SKM-1 (cell line): ENCODE measurements at regions not wholly inside any gene's neighbourhood (a gene's known extent, or its start where the extent isn't known, plus 50 kb on each side); places are given as distances from the start of the nearest gene placed in this dataset.
"Not testable (repeated sequence)": the region's sequence is repeated elsewhere in the genome, so short reads cannot be mapped to it uniquely, and the experiment has no call there.

ENCODE experiments used
- DNase-seq: peaks from one replicate; lab custom pipeline; 2025; ENCODE audit not compliant: unreplicated experiment; lab: John Stamatoyannopoulos, UW

GRCh38 chr3:110436209-110436608 lies 635.4 kb upstream of the NECTIN3 start:
- no peak for DNase-seq

GRCh38 chr3:110440066-110440653 lies 631.5 kb upstream of the NECTIN3 start:
- not testable (repeated sequence) for DNase-seq

GRCh38 chr3:110454066-110454465 lies 617.5 kb upstream of the NECTIN3 start:
- no peak for DNase-seq

- no peak for DNase-seq
These were observed 615.6 kb upstream of the NECTIN3 start for GRCh38 chr3:110456001-110456400.

GRCh38 chr3:110456438-110457138 lies 615.0 kb upstream of the NECTIN3 start:
- DNase-seq = no peak

- DNase-seq = no peak
These were observed 614.1 kb upstream of the NECTIN3 start for GRCh38 chr3:110457508-110457907.

- DNase-seq = no peak
These were observed 612.6 kb upstream of the NECTIN3 start for GRCh38 chr3:110459021-110459420.

- DNase-seq = no peak
These were observed 601.3 kb upstream of the NECTIN3 start for GRCh38 chr3:110470310-110470709.

GRCh38 chr3:110473405-110473804 lies 598.2 kb upstream of the NECTIN3 start:
- no peak for DNase-seq

GRCh38 chr3:110474397-110474796 lies 597.2 kb upstream of the NECTIN3 start:
- no peak for DNase-seq

- no peak for DNase-seq
These were observed 593.1 kb upstream of the NECTIN3 start for GRCh38 chr3:110478377-110479054.

- DNase-seq = no peak
These were observed 591.9 kb upstream of the NECTIN3 start for GRCh38 chr3:110479731-110480130.

- DNase-seq = no peak
These were observed 586.2 kb upstream of the NECTIN3 start for GRCh38 chr3:110485389-110485788.

- no peak for DNase-seq
These were observed 583.8 kb upstream of the NECTIN3 start for GRCh38 chr3:110487840-110488239.

GRCh38 chr3:110491413-110491812 lies 580.2 kb upstream of the NECTIN3 start:
- DNase-seq = no peak

- DNase-seq = no peak
These were observed 578.7 kb upstream of the NECTIN3 start for GRCh38 chr3:110492876-110493275.

GRCh38 chr3:110493438-110494092 lies 578.1 kb upstream of the NECTIN3 start:
- no peak for DNase-seq

GRCh38 chr3:110494093-110494490 lies 577.5 kb upstream of the NECTIN3 start:
- no peak for DNase-seq

GRCh38 chr3:110494728-110495127 lies 576.9 kb upstream of the NECTIN3 start:
- DNase-seq = no peak

- no peak for DNase-seq
These were observed 576.3 kb upstream of the NECTIN3 start for GRCh38 chr3:110495201-110495927.

GRCh38 chr3:110504401-110504800 lies 567.2 kb upstream of the NECTIN3 start:
- DNase-seq = no peak
